Fibroblast of villous mesenchyme (primary cell): ENCODE measurements at regions not wholly inside any gene's neighbourhood (a gene's known extent, or its start where the extent isn't known, plus 50 kb on each side); places are given as distances from the start of the nearest gene placed in this dataset.

ENCODE experiments used
- DNase-seq: peaks from one replicate; pipeline ENCODE4 v3.0.0-alpha.2; 2010; ENCODE audit warnings: low read depth
- H3K4me3 ChIP-seq: 2 replicates; pipeline ENCODE4 v1.5.1; 2011; ENCODE audit warnings: low read depth, mild to moderate bottlenecking, low read length
- TF ChIP-seq, protein P1 (sequence below): IDR thresholded peaks from 2 replicates; pipeline ENCODE4 v1.5.1; 2012; ENCODE audit warnings: low read depth, mild to moderate bottlenecking, low read length; ENCODE audit not compliant: insufficient read depth

DNA sequence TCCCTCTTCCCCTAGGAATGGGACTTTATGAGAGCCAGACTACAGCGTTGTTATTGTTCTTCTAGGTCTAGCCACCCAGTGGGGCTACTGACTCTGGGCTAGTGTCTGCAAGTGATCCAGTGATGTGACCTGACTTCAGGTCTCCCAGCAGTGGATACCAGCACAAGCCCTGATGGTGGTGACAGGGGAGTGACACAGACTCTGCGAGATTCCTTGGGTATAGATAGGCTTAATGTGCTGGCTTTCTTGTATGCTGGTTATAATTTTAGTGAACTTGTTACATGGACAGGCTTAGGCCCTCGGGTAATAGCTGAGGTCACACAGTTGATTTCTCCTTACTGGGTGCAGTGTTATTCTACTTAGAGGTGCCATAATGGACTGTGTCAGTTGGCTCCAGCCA is 106.9 kb downstream of the TBC1D30 start:
- H3K4me3 ChIP-seq = no peak overlapping the region
- DNase-seq = no peak
- TF ChIP-seq, protein P1, sequence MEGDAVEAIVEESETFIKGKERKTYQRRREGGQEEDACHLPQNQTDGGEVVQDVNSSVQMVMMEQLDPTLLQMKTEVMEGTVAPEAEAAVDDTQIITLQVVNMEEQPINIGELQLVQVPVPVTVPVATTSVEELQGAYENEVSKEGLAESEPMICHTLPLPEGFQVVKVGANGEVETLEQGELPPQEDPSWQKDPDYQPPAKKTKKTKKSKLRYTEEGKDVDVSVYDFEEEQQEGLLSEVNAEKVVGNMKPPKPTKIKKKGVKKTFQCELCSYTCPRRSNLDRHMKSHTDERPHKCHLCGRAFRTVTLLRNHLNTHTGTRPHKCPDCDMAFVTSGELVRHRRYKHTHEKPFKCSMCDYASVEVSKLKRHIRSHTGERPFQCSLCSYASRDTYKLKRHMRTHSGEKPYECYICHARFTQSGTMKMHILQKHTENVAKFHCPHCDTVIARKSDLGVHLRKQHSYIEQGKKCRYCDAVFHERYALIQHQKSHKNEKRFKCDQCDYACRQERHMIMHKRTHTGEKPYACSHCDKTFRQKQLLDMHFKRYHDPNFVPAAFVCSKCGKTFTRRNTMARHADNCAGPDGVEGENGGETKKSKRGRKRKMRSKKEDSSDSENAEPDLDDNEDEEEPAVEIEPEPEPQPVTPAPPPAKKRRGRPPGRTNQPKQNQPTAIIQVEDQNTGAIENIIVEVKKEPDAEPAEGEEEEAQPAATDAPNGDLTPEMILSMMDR = no peak

DNA sequence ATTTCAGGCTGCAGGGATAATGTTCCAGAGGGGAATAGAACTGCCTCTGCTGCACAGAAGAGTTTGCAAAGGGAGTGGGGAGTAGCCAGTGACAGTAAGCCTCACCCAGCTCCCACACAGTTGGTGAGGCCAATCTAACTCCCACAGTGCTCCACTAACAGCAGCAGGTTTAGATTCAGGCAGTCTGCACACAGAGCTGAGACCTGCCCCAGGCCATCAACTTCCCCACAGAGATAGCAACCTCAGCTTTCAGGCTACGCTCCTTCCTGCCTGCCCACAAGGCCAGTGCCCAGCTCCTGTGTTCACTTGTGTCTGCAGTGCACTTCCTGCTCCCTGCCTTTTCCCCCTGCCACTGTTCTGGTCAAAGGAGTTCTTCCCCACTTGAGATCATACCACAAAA is 107.5 kb downstream of the TBC1D30 start:
- no peak for DNase-seq
- TF ChIP-seq, protein P1 = no peak
- H3K4me3 ChIP-seq = no peak overlapping the region

DNA sequence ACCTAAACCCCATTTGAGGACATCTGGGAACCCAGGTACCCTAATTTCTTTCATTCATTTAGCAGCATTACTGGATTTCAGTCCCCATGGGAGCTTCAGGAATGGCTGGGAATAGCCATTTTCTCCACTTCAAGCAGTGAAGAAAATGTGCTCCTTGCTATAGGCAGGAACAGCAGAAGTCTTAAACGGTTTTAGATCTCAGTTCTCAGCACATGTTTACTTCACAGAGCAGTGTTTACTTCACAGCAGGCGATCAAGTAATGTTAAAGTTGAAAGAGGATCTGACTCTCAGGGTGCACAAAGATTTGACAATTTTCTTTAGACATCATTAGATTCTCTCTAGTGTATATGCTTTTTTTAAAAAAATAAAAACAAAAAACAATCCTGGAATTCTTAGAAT is 109.3 kb downstream of the TBC1D30 start:
- no peak for DNase-seq
- TF ChIP-seq, protein P1 = no peak
- no peak overlapping the region for H3K4me3 ChIP-seq

DNA sequence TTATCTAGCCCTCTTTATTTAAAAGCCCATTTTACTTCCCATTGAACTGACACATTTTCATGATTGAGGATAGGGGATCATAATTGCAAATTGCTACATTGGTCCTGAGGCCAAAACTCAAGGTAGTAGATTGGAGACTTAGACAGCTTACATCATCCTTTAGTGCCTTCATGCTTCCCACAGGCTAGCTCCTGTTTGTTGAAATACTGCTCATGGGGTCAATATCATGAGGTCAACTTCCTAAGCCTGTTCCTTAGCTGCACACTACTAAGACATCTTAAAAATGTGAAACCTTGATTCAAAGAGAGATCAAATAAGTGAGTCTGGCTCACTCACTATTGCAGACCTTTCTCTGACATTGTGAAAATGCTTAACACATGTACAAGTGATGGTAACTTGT is 113.0 kb downstream of the TBC1D30 start:
- no peak for DNase-seq
- H3K4me3 ChIP-seq = no peak overlapping the region
- TF ChIP-seq, protein P1 = no peak

DNA sequence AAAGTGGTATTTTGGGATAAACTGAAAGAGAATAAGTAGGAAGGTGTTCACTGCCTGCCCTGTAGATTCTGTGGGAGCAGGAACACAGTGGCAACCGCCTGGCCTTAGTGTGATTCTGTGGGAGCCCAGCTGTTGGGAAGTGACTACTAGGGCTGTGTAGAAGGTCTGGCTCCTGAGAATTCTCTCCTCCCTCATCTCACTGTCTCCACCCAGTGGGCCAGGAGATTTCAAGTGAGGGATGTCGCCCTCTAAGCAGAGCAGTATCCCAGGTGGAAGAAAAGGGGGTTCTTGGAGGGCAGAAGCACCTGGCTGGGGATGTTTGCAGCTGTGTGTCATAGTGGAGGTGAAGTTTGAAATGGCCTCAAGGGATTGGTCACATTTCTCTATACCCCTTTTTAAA is 113.7 kb downstream of the TBC1D30 start:
- TF ChIP-seq, protein P1 = no peak
- H3K4me3 ChIP-seq = no peak overlapping the region
- no peak for DNase-seq

DNA sequence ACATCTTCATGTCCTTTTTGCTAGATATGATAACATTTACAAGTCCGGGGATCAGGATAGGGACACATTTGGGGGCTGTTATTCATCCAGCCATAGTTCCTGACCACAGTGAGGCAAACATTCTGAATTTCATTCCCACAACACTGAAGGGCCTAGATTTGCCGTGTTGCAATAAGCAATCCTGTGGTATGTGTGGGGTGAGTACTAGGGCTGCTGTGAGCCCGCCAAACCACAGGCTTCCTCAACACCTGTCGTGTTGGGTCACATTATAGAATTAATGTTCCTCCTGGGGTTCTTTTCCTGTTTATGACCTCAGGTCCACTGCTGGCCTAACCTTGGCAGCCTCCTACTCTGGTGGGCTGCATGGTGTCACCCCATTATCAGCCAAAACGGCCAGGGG is 119.2 kb downstream of the TBC1D30 start:
- TF ChIP-seq, protein P1 = no peak
- no peak overlapping the region for H3K4me3 ChIP-seq
- no peak for DNase-seq

DNA sequence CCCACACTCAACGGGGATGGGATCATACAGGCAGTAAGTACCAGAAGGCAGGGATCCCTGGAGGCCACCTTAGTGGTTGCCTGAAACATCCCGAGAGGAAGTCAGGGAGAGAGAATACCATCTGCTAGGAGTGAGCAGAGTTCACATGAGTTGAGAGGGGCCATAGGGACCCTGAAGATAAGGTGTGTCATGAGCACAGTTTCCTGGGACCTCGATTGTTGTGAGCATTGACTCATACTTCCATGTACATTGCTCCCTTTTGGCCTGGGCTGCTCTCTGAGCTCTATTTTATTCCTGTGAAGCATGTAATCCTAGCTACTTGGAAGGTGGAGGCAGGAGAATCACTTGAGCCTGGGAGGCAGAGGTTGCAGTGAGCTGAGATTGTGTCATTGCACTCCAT is 120.5 kb downstream of the TBC1D30 start:
- DNase-seq = no peak
- TF ChIP-seq, protein P1 = no peak
- H3K4me3 ChIP-seq = no peak overlapping the region
